Caco-2 (cell line): ENCODE measurements at regions not wholly inside any gene's neighbourhood (a gene's known extent, or its start where the extent isn't known, plus 50 kb on each side); places are given as distances from the start of the nearest gene placed in this dataset.
"Not testable (repeated sequence)": the region's sequence is repeated elsewhere in the genome, so short reads cannot be mapped to it uniquely, and the experiment has no call there.

Experiments used
- BruUV-seq: library from RNA; stranded (reverse); fragments of 400-500 nt; replicated peaks from 2 replicates; lab custom pipeline; 2021; lab: Mats Ljungman, UMichigan
- CTCF ChIA-PET: fragments of 300-600 bp; sonication (Branson Sonifier 250); formaldehyde crosslinking; loops from one replicate; lab custom pipeline; 2022; ENCODE audit warnings: antibody characterized with exemption; lab: Charles Lee
- POLR2A ChIA-PET: fragments of 300-600 bp; sonication (Branson Sonifier 250); formaldehyde crosslinking; loops from one replicate; lab custom pipeline; 2022; ENCODE audit warnings: antibody characterized with exemption; lab: Charles Lee
- DNase-seq, 2 experiments: peaks; one replicate each; pipeline versions ENCODE4 v3.0.0 to v3.0.0-alpha.2; 2020 to 2022
- H3K27me3 ChIP-seq: replicated peaks from 2 replicates; pipeline ENCODE4 v1.6.0; 2011; ENCODE audit warnings: low read length; ENCODE audit not compliant: control insufficient read depth, insufficient read depth
- H3K36me3 ChIP-seq: 2 replicates; pipeline ENCODE4 v1.5.1; 2011; ENCODE audit warnings: low read length; ENCODE audit not compliant: control insufficient read depth, insufficient read depth
- H3K4me1 ChIP-seq: fragments of 250-450 bp; sonication (Bioruptor Pico); 2 replicates; pipeline ENCODE4 v1.5.1; 2020; ENCODE audit warnings: mild to moderate bottlenecking
- H3K4me3 ChIP-seq: 2 replicates; pipeline ENCODE4 v1.5.1; 2011; ENCODE audit warnings: low read depth, mild to moderate bottlenecking, control low read depth, low read length
- H3K9me3 ChIP-seq: fragments of 250-450 bp; sonication (Bioruptor Pico); 2 replicates; pipeline ENCODE4 v1.5.1; 2020; ENCODE audit warnings: mild to moderate bottlenecking, moderate library complexity
- H3K27ac Mint-ChIP-seq: one replicate; pipeline ENCODE4 v1.8.0; 2022; ENCODE audit warnings: mixed read lengths; ENCODE audit not compliant: unreplicated experiment
- H3K27me3 Mint-ChIP-seq: one replicate; pipeline ENCODE4 v1.8.0; 2022; ENCODE audit warnings: mixed read lengths; ENCODE audit not compliant: insufficient read depth, unreplicated experiment
- H3K36me3 Mint-ChIP-seq: one replicate; pipeline ENCODE4 v1.8.0; 2022; ENCODE audit warnings: mild to moderate bottlenecking, mixed read lengths; ENCODE audit not compliant: insufficient read depth, unreplicated experiment
- H3K4me1 Mint-ChIP-seq: one replicate; pipeline ENCODE4 v1.8.0; 2022; ENCODE audit warnings: low read depth, mixed read lengths; ENCODE audit not compliant: unreplicated experiment
- H3K4me3 Mint-ChIP-seq: one replicate; pipeline ENCODE4 v1.8.0; 2022; ENCODE audit warnings: mild to moderate bottlenecking, moderate library complexity, mixed read lengths; ENCODE audit not compliant: unreplicated experiment
- H3K9me3 Mint-ChIP-seq: one replicate; pipeline ENCODE4 v1.8.0; 2022; ENCODE audit warnings: mixed read lengths; ENCODE audit not compliant: unreplicated experiment
- CTCF ChIP-seq, 2 experiments: fragments of 200-600 bp in 1 of 2; IDR thresholded peaks; 1 replicate in 1 of 2; 2 replicates in 1 of 2; pipeline versions ENCODE4 v1.5.1 to v1.8.0; 2011 to 2022; ENCODE audit warnings: antibody characterized with exemption in 1 of 2, control low read depth in 1 of 2, inconsistent platforms in 1 of 2, low read depth in 1 of 2, low read length in 1 of 2, mild to moderate bottlenecking in 1 of 2, moderate library complexity in 1 of 2; ENCODE audit not compliant: insufficient read depth in 1 of 2, severe bottlenecking in 1 of 2, unreplicated experiment in 1 of 2
- intact Hi-C: fragments of 100-400 bp; cut with micrococcal nuclease; formaldehyde crosslinking; loops from one replicate; pipeline ENCODE4 v1.10.0; 2022; ENCODE audit not compliant: unreplicated experiment

- H3K9me3 ChIP-seq: no peaks in the 10 kb centered on the region
- Mint-ChIP-seq H3K27ac (no peak overlapping the region), H3K9me3 (no peaks in the 10 kb centered on the region), H3K4me3 (no peak overlapping the region), H3K27me3 (no peaks in the 10 kb centered on the region), H3K4me1 (no peaks in the 10 kb centered on the region), H3K36me3 (peaks cover 6% of the 10 kb centered on the region)
- H3K27me3 ChIP-seq: no peaks in the 10 kb centered on the region
- POLR2A ChIA-PET: no interaction called here
- no peaks in the 10 kb centered on the region for H3K4me1 ChIP-seq
- no peak overlapping the region for H3K4me3 ChIP-seq
- TF ChIP-seq CTCF (IDR thresholded peaks at IDR 0.05; ENCODE audit: insufficient read depth in 1 of 2, low read depth in 1 of 2, low read length in 1 of 2, severe bottlenecking in 1 of 2, unreplicated experiment in 1 of 2): no peak
- intact Hi-C loops: no loop called here
- BruUV-seq: no TSS peak
- no peak for DNase-seq
- no peaks in the 10 kb centered on the region for H3K36me3 ChIP-seq
- CTCF ChIA-PET: no interaction called here
These were observed 65.8 kb upstream of the TMTC2 start for GRCh38 chr12:82620917-82621316.

DNA sequence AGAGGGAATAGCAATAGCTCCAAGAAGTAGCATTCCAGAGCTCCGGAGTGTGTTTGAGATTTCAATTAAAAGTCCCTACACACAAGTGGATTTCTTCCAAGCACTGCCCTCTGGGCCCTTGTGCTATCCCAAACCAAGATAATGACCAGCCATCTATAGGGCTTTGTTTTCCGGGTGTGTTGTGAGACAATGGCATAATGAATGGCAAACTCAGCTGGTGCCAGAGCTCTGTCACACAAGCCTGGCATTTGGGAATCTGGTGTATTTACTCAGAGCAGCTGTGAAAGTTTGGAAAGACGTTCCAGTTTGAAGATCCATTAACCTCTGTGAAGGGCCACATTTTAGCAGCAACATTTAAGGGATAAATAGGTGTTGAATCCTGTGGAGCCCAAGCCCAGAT lies 61.2 kb upstream of the TMTC2 start:
- POLR2A ChIA-PET: no interaction called here
- intact Hi-C loops: loop anchor here (5.0 kb wide), 1 partner anchor 983 kb away; no protein-coding TSS in a partner anchor
- Mint-ChIP-seq H3K27me3 (peaks cover 5% of the 10 kb centered on the region), H3K27ac (no peak overlapping the region), H3K4me1 (no peaks in the 10 kb centered on the region), H3K4me3 (no peak overlapping the region), H3K36me3 (peaks cover 6% of the 10 kb centered on the region), H3K9me3 (no peaks in the 10 kb centered on the region)
- no peaks in the 10 kb centered on the region for H3K27me3 ChIP-seq
- no peaks in the 10 kb centered on the region for H3K36me3 ChIP-seq
- BruUV-seq: no TSS peak
- no peaks in the 10 kb centered on the region for H3K9me3 ChIP-seq
- TF ChIP-seq CTCF (IDR thresholded peaks at IDR 0.05; ENCODE audit: insufficient read depth in 1 of 2, low read depth in 1 of 2, low read length in 1 of 2, severe bottlenecking in 1 of 2, unreplicated experiment in 1 of 2): no peak
- no peak overlapping the region for H3K4me3 ChIP-seq
- CTCF ChIA-PET: no interaction called here
- H3K4me1 ChIP-seq: no peaks in the 10 kb centered on the region
- DNase-seq: no peak

DNA sequence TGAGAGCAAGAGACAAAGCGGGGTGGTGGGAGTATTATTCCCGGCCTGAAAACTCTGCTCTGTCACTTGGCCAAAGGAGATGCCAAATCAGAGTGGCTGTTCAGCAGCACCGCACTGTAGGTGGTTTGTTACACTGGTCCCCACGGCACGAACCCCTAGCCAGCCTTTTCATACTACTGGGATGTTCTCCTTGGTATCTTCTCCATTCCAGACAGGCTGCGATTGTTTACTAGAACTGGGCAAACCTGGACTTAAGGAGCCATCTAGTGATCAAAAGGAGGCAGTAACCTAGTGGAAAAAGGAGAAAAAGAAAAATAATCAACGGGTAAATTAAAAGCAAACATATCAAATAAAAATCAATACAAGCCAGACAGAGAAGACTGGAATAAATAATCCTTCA lies 58.9 kb upstream of the TMTC2 start:
- ChIA-PET CTCF (no interaction called here), POLR2A (no interaction called here)
- peak; percentile 51 to 54 for TF ChIP-seq CTCF (IDR thresholded peaks at IDR 0.05; ENCODE audit: insufficient read depth in 1 of 2, low read depth in 1 of 2, low read length in 1 of 2, severe bottlenecking in 1 of 2, unreplicated experiment in 1 of 2)
- no peaks in the 10 kb centered on the region for H3K4me1 Mint-ChIP-seq
- H3K27me3 ChIP-seq: no peaks in the 10 kb centered on the region
- no peaks in the 10 kb centered on the region for H3K9me3 Mint-ChIP-seq
- H3K4me1 ChIP-seq: no peaks in the 10 kb centered on the region
- H3K4me3 ChIP-seq: no peak overlapping the region
- peaks cover 7% of the 10 kb centered on the region for H3K27me3 Mint-ChIP-seq
- intact Hi-C loops: loop anchor here (1.0 to 5.0 kb wide), 3 partner anchors 100 to 985 kb away; no protein-coding TSS in a partner anchor
- no TSS peak for BruUV-seq
- no peaks in the 10 kb centered on the region for H3K9me3 ChIP-seq
- no peaks in the 10 kb centered on the region for H3K36me3 ChIP-seq
- no peak overlapping the region for H3K27ac Mint-ChIP-seq
- peak in 1 of 2 experiments; percentile 30 for DNase-seq
- no peak overlapping the region for H3K4me3 Mint-ChIP-seq
- H3K36me3 Mint-ChIP-seq: no peaks in the 10 kb centered on the region

DNA sequence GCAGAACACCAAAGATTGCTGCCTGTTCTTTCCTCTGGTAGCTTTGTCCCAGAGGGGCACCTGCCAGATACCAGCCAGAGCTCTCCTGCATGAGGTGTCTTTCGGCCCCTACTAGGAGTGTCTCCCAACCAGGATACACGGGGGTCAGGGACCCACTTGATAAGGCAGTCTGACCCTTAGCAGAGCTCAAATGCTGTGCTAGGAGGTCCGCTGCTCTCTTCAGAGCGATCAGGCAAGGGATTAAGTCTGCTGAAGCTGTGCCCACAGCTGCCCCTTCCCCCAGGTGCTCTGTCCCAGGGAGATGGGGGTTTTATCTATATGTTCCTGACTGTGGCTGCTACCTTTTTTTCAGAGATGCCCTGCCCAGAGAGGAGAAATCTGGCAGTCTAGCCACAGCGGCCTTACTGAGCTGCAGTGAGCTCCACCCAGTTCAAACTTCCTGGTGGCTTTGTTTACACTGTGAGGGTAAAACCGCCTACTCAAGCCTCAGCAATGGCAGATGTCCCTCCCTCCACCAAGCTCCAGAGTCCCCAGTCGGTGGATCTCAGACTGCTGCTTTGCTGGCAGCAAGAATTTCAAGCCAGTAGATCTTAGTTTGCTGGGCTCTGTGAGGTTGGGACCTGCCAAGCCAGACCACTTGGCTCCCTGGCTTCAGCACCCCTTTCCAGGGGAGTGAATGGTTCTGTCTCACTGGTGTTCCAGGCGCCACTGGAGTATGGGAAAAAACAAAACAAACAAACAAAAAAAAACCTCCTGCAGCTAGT lies 52.0 kb upstream of the TMTC2 start:
- H3K4me1 Mint-ChIP-seq, H3K36me3 ChIP-seq, H3K27me3 ChIP-seq, H3K36me3 Mint-ChIP-seq, intact Hi-C loops, BruUV-seq, H3K27ac Mint-ChIP-seq, DNase-seq, H3K4me3 Mint-ChIP-seq, H3K9me3 Mint-ChIP-seq, POLR2A ChIA-PET, H3K4me3 ChIP-seq, H3K4me1 ChIP-seq, H3K9me3 ChIP-seq, H3K27me3 Mint-ChIP-seq: not testable (repeated sequence)
- CTCF ChIA-PET: interaction anchor here (0.9 kb wide), 1 partner anchor 51 kb away, joined by 3 read pairs; no protein-coding TSS in a partner anchor
